Tibial nerve (tissue), 4 donors: ENCODE measurements at regions not wholly inside any gene's neighbourhood (a gene's known extent, or its start where the extent isn't known, plus 50 kb on each side); places are given as distances from the start of the nearest gene placed in this dataset.

Experiments used
- EP300 ChIP-seq, 2 donors: sonication (generic); formaldehyde crosslinking; IDR thresholded peaks; one replicate each; pipeline ENCODE4 v1.6.1; 2017; ENCODE audit warnings: antibody characterized with exemption in 2 of 2, mild to moderate bottlenecking in 1 of 2
- POLR2A ChIP-seq, 2 donors: fragments of 450-650 bp; IDR thresholded peaks; one replicate each; pipeline ENCODE4 v1.6.1; 2017; ENCODE audit warnings: antibody characterized with exemption in 2 of 2, mild to moderate bottlenecking in 2 of 2, moderate library complexity in 2 of 2
- TF ChIP-seq, protein P1 (sequence below), 5 experiments: fragments of 200-600 bp in 3 of 5; fragments of 450-650 bp in 2 of 5; sonication (generic) in 3 of 5; IDR thresholded peaks; one replicate each; pipeline ENCODE4 v1.5.1; 2016 to 2019; ENCODE audit warnings: antibody characterized with exemption in 5 of 5, mild to moderate bottlenecking in 3 of 5, moderate library complexity in 2 of 5

DNA sequence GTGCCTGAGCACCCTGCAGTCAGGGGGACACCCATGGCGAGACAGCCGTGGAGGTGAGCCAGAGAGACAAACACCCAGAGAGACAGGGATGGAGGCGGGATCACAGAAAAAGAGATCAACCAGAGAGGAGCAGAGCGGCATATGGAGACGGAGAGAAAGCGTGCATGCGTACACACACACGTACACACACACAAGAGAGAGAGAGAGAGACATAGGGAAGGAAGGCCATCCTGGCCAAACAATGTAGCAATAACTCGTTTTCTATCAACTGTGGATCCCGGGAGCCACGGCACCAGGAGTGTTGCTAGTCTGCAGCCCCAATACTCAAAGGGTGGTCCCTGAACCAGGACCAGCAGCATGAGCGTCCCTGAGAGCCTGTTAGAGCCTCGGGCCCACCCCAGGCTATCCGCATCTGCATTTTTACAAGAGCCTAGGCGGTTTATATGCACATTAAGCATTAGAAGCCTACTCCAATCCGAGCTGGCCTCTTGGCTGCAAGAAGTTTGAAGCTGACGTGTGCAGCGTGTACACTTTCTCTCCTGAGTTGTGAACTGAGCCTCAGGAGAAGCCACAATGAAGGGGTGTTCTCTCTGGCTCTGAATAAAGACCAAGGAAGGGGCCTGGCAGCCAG is 50.1 kb upstream of the MYCN start:
- no peak for TF ChIP-seq POLR2A (IDR thresholded peaks at IDR 0.05)
- TF ChIP-seq, protein P1, sequence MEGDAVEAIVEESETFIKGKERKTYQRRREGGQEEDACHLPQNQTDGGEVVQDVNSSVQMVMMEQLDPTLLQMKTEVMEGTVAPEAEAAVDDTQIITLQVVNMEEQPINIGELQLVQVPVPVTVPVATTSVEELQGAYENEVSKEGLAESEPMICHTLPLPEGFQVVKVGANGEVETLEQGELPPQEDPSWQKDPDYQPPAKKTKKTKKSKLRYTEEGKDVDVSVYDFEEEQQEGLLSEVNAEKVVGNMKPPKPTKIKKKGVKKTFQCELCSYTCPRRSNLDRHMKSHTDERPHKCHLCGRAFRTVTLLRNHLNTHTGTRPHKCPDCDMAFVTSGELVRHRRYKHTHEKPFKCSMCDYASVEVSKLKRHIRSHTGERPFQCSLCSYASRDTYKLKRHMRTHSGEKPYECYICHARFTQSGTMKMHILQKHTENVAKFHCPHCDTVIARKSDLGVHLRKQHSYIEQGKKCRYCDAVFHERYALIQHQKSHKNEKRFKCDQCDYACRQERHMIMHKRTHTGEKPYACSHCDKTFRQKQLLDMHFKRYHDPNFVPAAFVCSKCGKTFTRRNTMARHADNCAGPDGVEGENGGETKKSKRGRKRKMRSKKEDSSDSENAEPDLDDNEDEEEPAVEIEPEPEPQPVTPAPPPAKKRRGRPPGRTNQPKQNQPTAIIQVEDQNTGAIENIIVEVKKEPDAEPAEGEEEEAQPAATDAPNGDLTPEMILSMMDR (IDR thresholded peaks at IDR 0.05) = no peak
- TF ChIP-seq EP300 (IDR thresholded peaks at IDR 0.05) = no peak
